ENCODE measurements at regions not wholly inside any gene's neighbourhood (a gene's known extent, or its start where the extent isn't known, plus 50 kb on each side); places are given as distances from the start of the nearest gene placed in this dataset.

- TF ChIP-seq CTCF (IDR thresholded peaks at IDR 0.05; ENCODE audit: low read depth, low read length): no peak
- no peak for TF ChIP-seq MYC (IDR thresholded peaks at IDR 0.05; ENCODE audit: low read depth, low read length)
Observed at GRCh38 chr2:222050981-222051380, 247.8 kb downstream of the PAX3 start.
